Liver (tissue), 8 donors: ENCODE measurements at regions not wholly inside any gene's neighbourhood (a gene's known extent, or its start where the extent isn't known, plus 50 kb on each side); places are given as distances from the start of the nearest gene placed in this dataset.

Experiments used
- DNase-seq: peaks from one replicate; pipeline ENCODE4 v3.0.0-alpha.2; 2017; ENCODE audit warnings: low spot score
- H3K27ac ChIP-seq, 2 donors: one replicate each; pipeline ENCODE4 v1.7.0; 2013; ENCODE audit warnings: inconsistent platforms in 2 of 2, low read length in 2 of 2, control low read depth in 1 of 2, low read depth in 1 of 2, mild to moderate bottlenecking in 1 of 2
- H3K27me3 ChIP-seq, 4 donors: one replicate each; pipeline versions ENCODE4 v1.6.1 to v1.7.0; 2013; ENCODE audit warnings: low read length in 3 of 4, inconsistent platforms in 1 of 4, mild to moderate bottlenecking in 1 of 4, moderate library complexity in 1 of 4; ENCODE audit not compliant: control insufficient read depth in 4 of 4, insufficient read depth in 4 of 4
- H3K36me3 ChIP-seq, 4 donors: one replicate each; pipeline versions ENCODE4 v1.6.1 to v1.7.0; 2013; ENCODE audit warnings: low read length in 3 of 4, mild to moderate bottlenecking in 3 of 4, low read depth in 1 of 4, moderate library complexity in 1 of 4; ENCODE audit not compliant: control insufficient read depth in 4 of 4, insufficient read depth in 3 of 4
- H3K4me1 ChIP-seq, 4 donors: one replicate each; pipeline versions ENCODE4 v1.6.1 to v1.7.0; 2013; ENCODE audit warnings: low read length in 3 of 4, mild to moderate bottlenecking in 3 of 4, moderate library complexity in 1 of 4; ENCODE audit not compliant: control insufficient read depth in 4 of 4, insufficient read depth in 4 of 4
- H3K4me3 ChIP-seq, 3 donors: one replicate each; pipeline versions ENCODE4 v1.6.1 to v1.7.0; 2013; ENCODE audit warnings: low read length in 3 of 3, control low read depth in 1 of 3, low read depth in 1 of 3, mild to moderate bottlenecking in 1 of 3
- H3K9ac ChIP-seq, 2 donors: one replicate each; pipeline ENCODE4 v1.7.0; 2013; ENCODE audit warnings: low read length in 2 of 2, mild to moderate bottlenecking in 2 of 2, moderate library complexity in 2 of 2, control low read depth in 1 of 2, low read depth in 1 of 2
- H3K9me3 ChIP-seq, 4 donors: one replicate each; pipeline versions ENCODE4 v1.6.1 to v1.7.0; 2013; ENCODE audit warnings: low read length in 3 of 4; ENCODE audit not compliant: control insufficient read depth in 4 of 4
- ATF3 ChIP-seq: IDR thresholded peaks from 2 replicates; pipeline ENCODE4 v1.6.1; 2016; ENCODE audit warnings: antibody characterized with exemption
- EGR1 ChIP-seq, 2 donors: IDR thresholded peaks; 2 replicates each; pipeline ENCODE4 v1.6.1; 2016 to 2018; ENCODE audit warnings: antibody characterized with exemption in 2 of 2, low read depth in 2 of 2
- FOXA1 ChIP-seq: IDR thresholded peaks from 2 replicates; pipeline ENCODE4 v1.6.1; 2016; ENCODE audit warnings: antibody characterized with exemption
- GABPA ChIP-seq, 2 donors: IDR thresholded peaks in 1 of 2; conservative IDR thresholded peaks in 1 of 2; 2 replicates each; pipeline ENCODE4 v1.6.1; 2016; ENCODE audit warnings: antibody characterized with exemption in 2 of 2, mild to moderate bottlenecking in 1 of 2, moderate library complexity in 1 of 2
- HNF4A ChIP-seq, 2 donors: conservative IDR thresholded peaks; 2 replicates each; pipeline ENCODE4 v1.6.1; 2016; ENCODE audit warnings: antibody characterized with exemption in 2 of 2, mild to moderate bottlenecking in 2 of 2
- NR2F2 ChIP-seq: IDR thresholded peaks from 2 replicates; pipeline ENCODE4 v1.6.1; 2016; ENCODE audit warnings: antibody characterized with exemption
- RAD21 ChIP-seq, 2 donors: IDR thresholded peaks; 2 replicates each; pipeline ENCODE4 v1.6.1; 2016; ENCODE audit warnings: antibody characterized with exemption in 2 of 2, mild to moderate bottlenecking in 2 of 2
- RXRA ChIP-seq, 2 donors: IDR thresholded peaks; 2 replicates each; pipeline ENCODE4 v1.6.1; 2017 to 2018; ENCODE audit warnings: antibody characterized with exemption in 2 of 2, mild to moderate bottlenecking in 1 of 2
- SP1 ChIP-seq: IDR thresholded peaks from 2 replicates; pipeline ENCODE4 v1.6.1; 2018; ENCODE audit warnings: antibody characterized with exemption, mild to moderate bottlenecking
- TAF1 ChIP-seq: conservative IDR thresholded peaks from 2 replicates; pipeline ENCODE4 v1.6.1; 2016; ENCODE audit warnings: antibody characterized with exemption, mild to moderate bottlenecking
- YY1 ChIP-seq: IDR thresholded peaks from 2 replicates; pipeline ENCODE4 v1.6.1; 2016; ENCODE audit warnings: antibody characterized with exemption, mild to moderate bottlenecking
- ZBTB33 ChIP-seq: IDR thresholded peaks from 2 replicates; pipeline ENCODE4 v1.6.1; 2016; ENCODE audit warnings: antibody characterized with exemption
- WGBS: extraction: QIAGEN DNeasy Blood & Tissue Kit; methylation state at CpG from one replicate; pipeline ENCODE4 v1.1.7; 2013; 5-methylcytosine and 5-hydroxymethylcytosine counted together
- TF ChIP-seq, protein P1 (sequence below): IDR thresholded peaks from 2 replicates; pipeline ENCODE4 v1.6.1; 2016; ENCODE audit warnings: antibody characterized with exemption
- TF ChIP-seq, protein P2 (sequence below): fragments of 150-350 bp; IDR thresholded peaks from 2 replicates; pipeline ENCODE4 v1.5.1; 2017; ENCODE audit warnings: improper control_type of control experiment, low read depth, low read length; ENCODE audit not compliant: missing input control
- donor health status: healthy.
- donor health status: healthy.
- donor health status: healthy.
- donor health status: healthy.
- donor health status: healthy.

DNA sequence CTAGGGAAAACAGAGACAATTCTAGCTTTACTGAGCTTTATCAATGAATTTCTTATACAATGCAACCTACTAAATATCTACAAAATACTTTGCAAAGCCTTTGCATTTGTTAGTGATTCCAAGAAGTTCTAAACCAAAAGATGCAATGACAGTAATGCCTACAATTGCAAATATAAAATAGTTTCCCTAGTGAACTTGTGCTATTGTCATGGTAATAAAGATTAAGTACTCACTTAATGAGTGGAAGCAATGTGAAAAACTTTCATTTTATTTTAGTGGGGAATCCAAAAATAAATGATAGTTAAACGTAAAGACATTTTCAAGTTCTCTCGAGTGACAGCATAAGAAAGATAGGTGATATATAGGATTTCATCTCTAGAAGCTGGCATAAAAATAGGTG is 270.5 kb upstream of the CTNND2 start (continued):
- no peak for TF ChIP-seq NR2F2
- no peak for TF ChIP-seq EGR1 (IDR thresholded peaks at IDR 0.05; ENCODE audit: low read depth in 2 of 2)
- no peak for TF ChIP-seq GABPA (IDR thresholded peaks at IDR 0.05 in 1 of 2, conservative IDR thresholded peaks at IDR 0.05 in 1 of 2)
- no peak for TF ChIP-seq HNF4A (conservative IDR thresholded peaks at IDR 0.05)

- 54% methylated on average over 1 of the region's 1 CpG for WGBS
- DNase-seq: no peak
- Histone ChIP-seq H3K4me1 (no peaks in the 10 kb centered on the region), H3K27ac (no peak overlapping the region), H3K4me3 (no peak overlapping the region), H3K9ac (no peak overlapping the region), H3K36me3 (no peaks in the 10 kb centered on the region), H3K9me3 (no peaks in the 10 kb centered on the region), H3K27me3 (no peaks in the 10 kb centered on the region)
- TF ChIP-seq FOXA1: no peak
- no peak for TF ChIP-seq ATF3
- TF ChIP-seq YY1: no peak
- TF ChIP-seq, protein P1, sequence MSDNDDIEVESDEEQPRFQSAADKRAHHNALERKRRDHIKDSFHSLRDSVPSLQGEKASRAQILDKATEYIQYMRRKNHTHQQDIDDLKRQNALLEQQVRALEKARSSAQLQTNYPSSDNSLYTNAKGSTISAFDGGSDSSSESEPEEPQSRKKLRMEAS: no peak
- no peak for TF ChIP-seq SP1
- no peak for TF ChIP-seq RAD21 (IDR thresholded peaks at IDR 0.05)
- no peak for TF ChIP-seq GABPA (IDR thresholded peaks at IDR 0.05 in 1 of 2, conservative IDR thresholded peaks at IDR 0.05 in 1 of 2)
- no peak for TF ChIP-seq NR2F2
- TF ChIP-seq ZBTB33: no peak
- TF ChIP-seq TAF1: no peak
Observed at GRCh38 chr5:12169536-12169935, 265.3 kb upstream of the CTNND2 start.

DNA sequence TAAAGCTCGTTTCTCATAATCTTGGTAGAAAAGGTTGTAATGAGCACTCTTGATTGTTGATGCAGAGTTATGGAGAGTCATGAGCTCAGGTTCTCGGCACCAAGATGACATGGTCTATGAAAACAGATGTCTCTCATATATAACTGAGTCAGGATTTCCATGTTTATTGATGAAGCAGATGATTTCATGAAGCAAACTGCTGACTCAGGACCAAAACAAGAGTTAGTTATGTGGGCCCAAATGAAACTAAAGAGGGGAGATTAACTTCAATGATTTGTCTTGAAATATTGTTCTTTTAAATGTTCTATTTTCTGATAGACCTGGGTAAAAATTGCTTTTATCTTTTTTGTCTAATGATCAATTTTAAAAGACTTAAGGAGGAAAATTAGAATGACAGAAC is 258.6 kb upstream of the CTNND2 start:
- no peak for DNase-seq
- TF ChIP-seq GABPA (IDR thresholded peaks at IDR 0.05 in 1 of 2, conservative IDR thresholded peaks at IDR 0.05 in 1 of 2) (no peak), RXRA (IDR thresholded peaks at IDR 0.05) (no peak), YY1 (no peak), FOXA1 (no peak), HNF4A (conservative IDR thresholded peaks at IDR 0.05) (no peak)
- TF ChIP-seq, protein P2, sequence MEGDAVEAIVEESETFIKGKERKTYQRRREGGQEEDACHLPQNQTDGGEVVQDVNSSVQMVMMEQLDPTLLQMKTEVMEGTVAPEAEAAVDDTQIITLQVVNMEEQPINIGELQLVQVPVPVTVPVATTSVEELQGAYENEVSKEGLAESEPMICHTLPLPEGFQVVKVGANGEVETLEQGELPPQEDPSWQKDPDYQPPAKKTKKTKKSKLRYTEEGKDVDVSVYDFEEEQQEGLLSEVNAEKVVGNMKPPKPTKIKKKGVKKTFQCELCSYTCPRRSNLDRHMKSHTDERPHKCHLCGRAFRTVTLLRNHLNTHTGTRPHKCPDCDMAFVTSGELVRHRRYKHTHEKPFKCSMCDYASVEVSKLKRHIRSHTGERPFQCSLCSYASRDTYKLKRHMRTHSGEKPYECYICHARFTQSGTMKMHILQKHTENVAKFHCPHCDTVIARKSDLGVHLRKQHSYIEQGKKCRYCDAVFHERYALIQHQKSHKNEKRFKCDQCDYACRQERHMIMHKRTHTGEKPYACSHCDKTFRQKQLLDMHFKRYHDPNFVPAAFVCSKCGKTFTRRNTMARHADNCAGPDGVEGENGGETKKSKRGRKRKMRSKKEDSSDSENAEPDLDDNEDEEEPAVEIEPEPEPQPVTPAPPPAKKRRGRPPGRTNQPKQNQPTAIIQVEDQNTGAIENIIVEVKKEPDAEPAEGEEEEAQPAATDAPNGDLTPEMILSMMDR: no peak
- no peak overlapping the region for H3K9ac ChIP-seq
- H3K27ac ChIP-seq: no peak overlapping the region
- no peaks in the 10 kb centered on the region for H3K9me3 ChIP-seq
- H3K36me3 ChIP-seq: no peaks in the 10 kb centered on the region
- no peak overlapping the region for H3K4me3 ChIP-seq
- WGBS: 66% methylated on average over 2 of the region's 2 CpGs
- H3K27me3 ChIP-seq: no peaks in the 10 kb centered on the region
- no peaks in the 10 kb centered on the region for H3K4me1 ChIP-seq
